HepG2 (cell line): ENCODE measurements at regions not wholly inside any gene's neighbourhood (a gene's known extent, or its start where the extent isn't known, plus 50 kb on each side); places are given as distances from the start of the nearest gene placed in this dataset.

Experiments used
- ATAC-seq: fragments of 200-7000 bp; cut with Tn5 transposase; 3 replicates; pipeline ENCODE4 v1.9.1; 2020; ENCODE audit warnings: mild to moderate bottlenecking, moderate library complexity
- BruUV-seq: library from RNA; stranded (reverse); fragments of 400-500 nt; replicated peaks from 2 replicates; lab custom pipeline; 2021; lab: Mats Ljungman, UMichigan
- CTCF ChIA-PET: fragments of 300-600 bp; formaldehyde crosslinking; extraction: SDS; loops from one replicate; lab custom pipeline; 2021; ENCODE audit warnings: low total read pairs, inconsistent platforms, low intra/inter-chr PET ratio; lab: Yijun Ruan, JAX
- POLR2A ChIA-PET: fragments of 350-600 bp; sonication (Branson Sonifier 250); formaldehyde crosslinking; loops from one replicate; lab custom pipeline; 2020; ENCODE audit warnings: antibody characterized with exemption, inconsistent platforms; lab: Yijun Ruan, JAX
- DNase-seq: peaks from one replicate; pipeline ENCODE4 v3.0.0-alpha.2; 2015; ENCODE audit warnings: low spot score
- FAIRE-seq: peaks from 3 replicates; lab custom pipeline; 2011; peaks lifted over from hg19 to GRCh38; lab: Jason Lieb, UNC
- H2AFZ ChIP-seq: one replicate; pipeline ENCODE4 v1.6.1; 2011; ENCODE audit warnings: low read length, inconsistent platforms
- H3K27ac ChIP-seq: fragments of 300-600 bp; 3 replicates; pipeline ENCODE4 v1.8.0; 2011; ENCODE audit warnings: mixed run types, mild to moderate bottlenecking, mixed read lengths, low read length, inconsistent platforms; ENCODE audit not compliant: insufficient read depth; ENCODE audit errors: extremely low read length
- H3K27me3 ChIP-seq, 2 experiments: fragments of 200-600 bp in 1 of 2; 2 replicates in 1 of 2; 3 replicates in 1 of 2; pipeline versions ENCODE4 v1.6.0 to v1.8.0; 2011; ENCODE audit warnings: low read length in 2 of 2, mild to moderate bottlenecking in 2 of 2, moderate library complexity in 2 of 2, inconsistent platforms in 1 of 2; ENCODE audit not compliant: insufficient read depth in 2 of 2, control insufficient read depth in 1 of 2
- H3K36me3 ChIP-seq, 2 experiments: fragments of 200-600 bp in 1 of 2; replicated peaks in 1 of 2; 2 replicates in 1 of 2; 3 replicates in 1 of 2; pipeline versions ENCODE4 v1.5.1 to v1.8.0; 2011; ENCODE audit warnings: low read length in 2 of 2, inconsistent platforms in 1 of 2; ENCODE audit not compliant: insufficient read depth in 2 of 2, control insufficient read depth in 1 of 2
- H3K4me1 ChIP-seq: 2 replicates; pipeline ENCODE4 v1.5.1; 2012; ENCODE audit warnings: low read length, inconsistent platforms; ENCODE audit not compliant: insufficient read depth
- H3K4me2 ChIP-seq: 2 replicates; pipeline ENCODE4 v1.6.0; 2011; ENCODE audit warnings: low read depth, low read length, inconsistent platforms
- H3K4me3 ChIP-seq, 3 experiments: fragments of 200-600 bp in 1 of 3; sonication (generic), shearing (Covaris generic) in 1 of 3; replicated peaks in 1 of 3; 2 replicates each; pipeline ENCODE4 v1.5.1; 2011 to 2016; ENCODE audit warnings: low read length in 3 of 3, inconsistent platforms in 2 of 3, low read depth in 2 of 3, mild to moderate bottlenecking in 2 of 3, control low read depth in 1 of 3, mixed read lengths in 1 of 3; ENCODE audit not compliant: insufficient read depth in 1 of 3
- H3K79me2 ChIP-seq: one replicate; pipeline ENCODE4 v1.6.1; 2011; ENCODE audit warnings: low read length, inconsistent platforms; ENCODE audit not compliant: insufficient read depth
- H3K9ac ChIP-seq: 2 replicates; pipeline ENCODE4 v1.6.0; 2011; ENCODE audit warnings: mild to moderate bottlenecking, low read depth, low read length, inconsistent platforms; ENCODE audit not compliant: insufficient read depth
- H3K9me3 ChIP-seq: 2 replicates; pipeline ENCODE4 v1.5.1; 2012; ENCODE audit warnings: mild to moderate bottlenecking, low read length
- H4K20me1 ChIP-seq: 2 replicates; pipeline ENCODE4 v1.6.0; 2011; ENCODE audit warnings: inconsistent platforms, mild to moderate bottlenecking, low read length, moderate library complexity; ENCODE audit not compliant: insufficient read depth
- BRCA1 ChIP-seq: sonication (generic); formaldehyde crosslinking; IDR thresholded peaks from 2 replicates; pipeline ENCODE4 v1.4.0; 2020; ENCODE audit warnings: missing genetic modification reagents
- FOXJ3 ChIP-seq: sonication (generic); formaldehyde crosslinking; IDR thresholded peaks from 2 replicates; pipeline ENCODE4 v1.4.0; 2020; ENCODE audit warnings: missing genetic modification reagents, mild to moderate bottlenecking, borderline replicate concordance
- GZF1 ChIP-seq: sonication (generic); formaldehyde crosslinking; IDR thresholded peaks from 2 replicates; pipeline ENCODE4 v1.5.1; 2020; ENCODE audit warnings: mild to moderate bottlenecking, missing genetic modification reagents
- POLR2AphosphoS2 ChIP-seq: IDR thresholded peaks from 2 replicates; pipeline ENCODE4 v1.6.1; 2011; ENCODE audit warnings: low read depth, low read length, improper control_type of control experiment
- PRPF4 ChIP-seq: fragments of 200-400 bp; formaldehyde crosslinking; IDR thresholded peaks from 2 replicates; pipeline ENCODE4 v1.6.1; 2016; ENCODE audit warnings: low read length, low read depth; ENCODE audit not compliant: poor library complexity, severe bottlenecking
- ZC3H13 ChIP-seq: sonication (generic); formaldehyde crosslinking; IDR thresholded peaks from 2 replicates; pipeline ENCODE4 v1.8.1; 2023; ENCODE audit warnings: mild to moderate bottlenecking, missing genetic modification reagents, moderate library complexity
- ZFP36L2 ChIP-seq: sonication (generic); formaldehyde crosslinking; IDR thresholded peaks from 2 replicates; pipeline ENCODE4 v1.4.0; 2020; ENCODE audit warnings: missing genetic modification reagents
- ZNF180 ChIP-seq: sonication (generic); formaldehyde crosslinking; IDR thresholded peaks from 2 replicates; pipeline ENCODE4 v1.4.0; 2020; ENCODE audit warnings: low read depth, missing genetic modification reagents, borderline replicate concordance
- ZNF292 ChIP-seq: sonication (generic); formaldehyde crosslinking; IDR thresholded peaks from 2 replicates; pipeline ENCODE4 v1.8.1; 2022; ENCODE audit warnings: mild to moderate bottlenecking, low read depth, missing genetic modification reagents, borderline replicate concordance
- ZNF33A ChIP-seq: sonication (generic); formaldehyde crosslinking; IDR thresholded peaks from 2 replicates; pipeline ENCODE4 v1.5.1; 2020; ENCODE audit warnings: missing genetic modification reagents, mild to moderate bottlenecking, moderate library complexity, borderline replicate concordance
- ZNF776 ChIP-seq: sonication (generic); formaldehyde crosslinking; IDR thresholded peaks from 2 replicates; pipeline ENCODE4 v1.4.0; 2020; ENCODE audit warnings: mild to moderate bottlenecking, missing genetic modification reagents
- ZNF781 ChIP-seq: sonication (generic); formaldehyde crosslinking; IDR thresholded peaks from 2 replicates; pipeline ENCODE4 v1.5.1; 2020; ENCODE audit warnings: borderline replicate concordance, mild to moderate bottlenecking, missing genetic modification reagents; ENCODE audit errors: not compliant biosample characterization
- WGBS: methylation state at CpG from one replicate; pipeline ENCODE4 v1.1.6; 2017; ENCODE audit warnings: low lambda C conversion rate; 5-methylcytosine and 5-hydroxymethylcytosine counted together
- in situ Hi-C: cut with HindIII; loops from 2 replicates; pipeline ENCODE4 v1.10.0; 2017; ENCODE audit warnings: low pct_unique_long_range_greater_than_20kb; ENCODE audit not compliant: extremely low pct_ligation_motif_present
- intact Hi-C: fragments of 100-400 bp; cut with micrococcal nuclease; formaldehyde crosslinking; loops from one replicate; pipeline ENCODE4 v1.10.0; 2022; ENCODE audit not compliant: unreplicated experiment
- TF ChIP-seq, protein P1 (sequence below), 2 experiments: sonication (generic) in 1 of 2; formaldehyde crosslinking in 1 of 2; IDR thresholded peaks; 2 replicates each; pipeline versions ENCODE4 v1.5.1 to v1.6.1; 2011 to 2020; ENCODE audit warnings: borderline replicate concordance in 1 of 2, low read depth in 1 of 2, low read length in 1 of 2, mild to moderate bottlenecking in 1 of 2, missing genetic modification reagents in 1 of 2, moderate library complexity in 1 of 2
- TF ChIP-seq, protein P2 (sequence below): sonication (generic); formaldehyde crosslinking; IDR thresholded peaks from 2 replicates; pipeline ENCODE4 v1.9.0; 2022; ENCODE audit warnings: missing genetic modification reagents, mild to moderate bottlenecking, borderline replicate concordance

DNA sequence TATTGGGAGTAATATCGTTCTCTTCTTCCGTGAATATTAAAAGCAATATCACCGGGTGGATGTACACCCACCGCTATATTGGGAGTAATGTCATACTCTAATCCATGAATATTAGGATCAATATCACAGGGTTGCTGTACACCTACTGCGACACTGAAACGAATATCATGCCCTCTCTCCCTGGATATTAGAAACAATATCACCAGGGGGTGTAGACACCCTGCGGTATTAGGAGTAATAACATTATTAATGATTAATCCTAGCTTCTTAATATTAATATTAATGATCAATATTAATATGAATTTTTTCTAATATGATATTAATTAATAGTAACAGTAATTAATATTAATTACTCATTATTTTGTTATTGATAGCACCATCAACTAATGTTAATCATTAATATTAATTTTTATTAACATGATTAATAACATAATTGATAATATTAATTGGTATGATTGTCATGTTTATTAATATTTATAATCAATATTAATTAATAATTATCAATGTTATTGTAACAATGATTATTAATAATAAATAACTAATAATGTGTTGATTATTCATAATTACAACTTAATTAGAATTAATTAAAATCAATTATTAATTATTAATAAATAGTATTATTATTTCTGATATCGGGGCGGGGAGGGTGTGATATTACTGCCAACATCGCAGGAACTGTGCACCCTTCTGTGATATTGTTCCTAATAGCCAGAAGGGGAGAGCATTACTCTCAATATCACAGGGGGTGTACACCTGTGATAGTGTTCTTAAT is 121.3 kb upstream of the C1GALT1 start:
- TF ChIP-seq ZFP36L2 (no peak), ZNF776 (CRISPR knock-in tag) (no peak), BRCA1 (CRISPR knock-in tag) (no peak), ZNF781 (CRISPR knock-in tag) (no peak), POLR2AphosphoS2 (no peak), ZC3H13 (no peak), ZNF33A (CRISPR knock-in tag) (no peak), FOXJ3 (CRISPR knock-in tag) (no peak), PRPF4 (no peak), ZNF292 (CRISPR knock-in tag) (no peak), GZF1 (CRISPR knock-in tag) (no peak), ZNF180 (CRISPR knock-in tag) (no peak)
- TF ChIP-seq, protein P1, sequence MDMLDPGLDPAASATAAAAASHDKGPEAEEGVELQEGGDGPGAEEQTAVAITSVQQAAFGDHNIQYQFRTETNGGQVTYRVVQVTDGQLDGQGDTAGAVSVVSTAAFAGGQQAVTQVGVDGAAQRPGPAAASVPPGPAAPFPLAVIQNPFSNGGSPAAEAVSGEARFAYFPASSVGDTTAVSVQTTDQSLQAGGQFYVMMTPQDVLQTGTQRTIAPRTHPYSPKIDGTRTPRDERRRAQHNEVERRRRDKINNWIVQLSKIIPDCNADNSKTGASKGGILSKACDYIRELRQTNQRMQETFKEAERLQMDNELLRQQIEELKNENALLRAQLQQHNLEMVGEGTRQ (IDR thresholded peaks at IDR 0.05; ENCODE audit: low read depth, low read length) = no peak
- TF ChIP-seq, protein P1 (CRISPR knock-in tag; IDR thresholded peaks at IDR 0.05; ENCODE audit: borderline replicate concordance) = no peak
- TF ChIP-seq, protein P2, sequence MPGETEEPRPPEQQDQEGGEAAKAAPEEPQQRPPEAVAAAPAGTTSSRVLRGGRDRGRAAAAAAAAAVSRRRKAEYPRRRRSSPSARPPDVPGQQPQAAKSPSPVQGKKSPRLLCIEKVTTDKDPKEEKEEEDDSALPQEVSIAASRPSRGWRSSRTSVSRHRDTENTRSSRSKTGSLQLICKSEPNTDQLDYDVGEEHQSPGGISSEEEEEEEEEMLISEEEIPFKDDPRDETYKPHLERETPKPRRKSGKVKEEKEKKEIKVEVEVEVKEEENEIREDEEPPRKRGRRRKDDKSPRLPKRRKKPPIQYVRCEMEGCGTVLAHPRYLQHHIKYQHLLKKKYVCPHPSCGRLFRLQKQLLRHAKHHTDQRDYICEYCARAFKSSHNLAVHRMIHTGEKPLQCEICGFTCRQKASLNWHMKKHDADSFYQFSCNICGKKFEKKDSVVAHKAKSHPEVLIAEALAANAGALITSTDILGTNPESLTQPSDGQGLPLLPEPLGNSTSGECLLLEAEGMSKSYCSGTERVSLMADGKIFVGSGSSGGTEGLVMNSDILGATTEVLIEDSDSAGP (CRISPR knock-in tag) = no peak
- no peak for FAIRE-seq
- H3K4me2 ChIP-seq = no peak overlapping the region
- intact Hi-C loops = no loop called here
- no peaks in the 10 kb centered on the region for H3K27me3 ChIP-seq
- no peaks in the 10 kb centered on the region for H3K36me3 ChIP-seq
- H2AFZ ChIP-seq = no peak overlapping the region
- in situ Hi-C loops = no loop called here
- no TSS peak for BruUV-seq
- no peak for ATAC-seq
- no peaks in the 10 kb centered on the region for H3K9me3 ChIP-seq
- 67% methylated on average over 10 of the region's 10 CpGs for WGBS
- no peak overlapping the region for H3K27ac ChIP-seq
- H4K20me1 ChIP-seq = no peaks in the 10 kb centered on the region
- no peak overlapping the region for H3K4me3 ChIP-seq
- H3K4me1 ChIP-seq = no peaks in the 10 kb centered on the region
- no peak for DNase-seq
- ChIA-PET CTCF (no interaction called here), POLR2A (no interaction called here)
- no peaks in the 10 kb centered on the region for H3K79me2 ChIP-seq
- no peak overlapping the region for H3K9ac ChIP-seq
